ENCODE measurements at regions not wholly inside any gene's neighbourhood (a gene's known extent, or its start where the extent isn't known, plus 50 kb on each side); places are given as distances from the start of the nearest gene placed in this dataset.

GRCh38 chr5:174362514-174362913, 317.0 kb downstream of the NSG2 start:
- Histone ChIP-seq H3K4me3 (replicated peaks in 1 of 3; ENCODE audit: insufficient read depth in 1 of 3, low read depth in 1 of 3, low read length in 3 of 3) (no peak overlapping the region), H3K79me2 (ENCODE audit: control insufficient read depth, insufficient read depth, low read length) (no peaks in the 10 kb centered on the region), H3K36me3 (ENCODE audit: control insufficient read depth in 2 of 2, extremely low read depth in 1 of 2, insufficient read depth in 2 of 2, low read length in 2 of 2) (no peaks in the 10 kb centered on the region), H2AFZ (ENCODE audit: low read depth, low read length) (no peak overlapping the region), H3K4me1 (ENCODE audit: control insufficient read depth, extremely low read depth, insufficient read depth, low read length) (no peaks in the 10 kb centered on the region), H3K9ac (replicated peaks; ENCODE audit: extremely low read depth, insufficient read depth, low read length) (no peak overlapping the region), H3K9me3 (replicated peaks; ENCODE audit: control insufficient read depth, insufficient read depth, low read length) (peaks cover 7% of the 10 kb centered on the region), H3K4me2 (ENCODE audit: insufficient read depth, low read length) (no peak overlapping the region), H3K27me3 (ENCODE audit: control insufficient read depth in 2 of 2, insufficient read depth in 2 of 2, low read length in 2 of 2) (no peaks in the 10 kb centered on the region), H3K27ac (ENCODE audit: insufficient read depth, low read depth, low read length) (no peak overlapping the region), H3K9me1 (replicated peaks; ENCODE audit: control insufficient read depth, extremely low read depth, insufficient read depth, low read length) (no peaks in the 10 kb centered on the region), H4K20me1 (replicated peaks; ENCODE audit: control insufficient read depth, extremely low read depth, insufficient read depth, low read length) (no peaks in the 10 kb centered on the region)
- intact Hi-C loops (cut with micrococcal nuclease) = no loop called here
- no TSS peak for BruUV-seq (replicated peaks)
- FAIRE-seq (no peak), DNase-seq (ENCODE audit: low read depth, low spot score) (no peak)
- POLR2A ChIA-PET = no interaction called here
- TF ChIP-seq POLR2A (IDR thresholded peaks at IDR 0.05; ENCODE audit: low read depth, low read length) (no peak), MYC (IDR thresholded peaks at IDR 0.05; ENCODE audit: low read depth, low read length) (no peak), POLR2AphosphoS5 (IDR thresholded peaks at IDR 0.05; ENCODE audit: insufficient read depth, low read depth, low read length) (no peak), CTCF (IDR thresholded peaks at IDR 0.05; ENCODE audit: extremely low read depth in 1 of 2, insufficient read depth in 1 of 2, low read depth in 1 of 2, low read length in 2 of 2) (no peak), JUN (IDR thresholded peaks at IDR 0.05; ENCODE audit: borderline replicate concordance, insufficient read depth, insufficient read length, low read depth) (no peak), FOS (IDR thresholded peaks at IDR 0.05; ENCODE audit: borderline replicate concordance, insufficient read depth, low read length) (no peak), MAX (IDR thresholded peaks at IDR 0.05; ENCODE audit: insufficient read depth, insufficient read length) (no peak), EZH2 (IDR thresholded peaks at IDR 0.05; ENCODE audit: borderline replicate concordance, low read depth, low read length, severe bottlenecking) (no peak), GATA2 (IDR thresholded peaks at IDR 0.05; ENCODE audit: insufficient read depth, insufficient read length, low read depth, low read length) (no peak)
- CTCF ChIA-PET = no interaction called here
- dilution Hi-C loops (cut with MboI; ENCODE audit: extremely low pct_ligation_motif_present, low sequenced_read_pairs) = no loop called here
